Bronchial epithelial cell (primary cell): ENCODE measurements at regions not wholly inside any gene's neighbourhood (a gene's known extent, or its start where the extent isn't known, plus 50 kb on each side); places are given as distances from the start of the nearest gene placed in this dataset.

Experiments
- DNase-seq: peaks from one replicate; pipeline ENCODE4 v3.0.0-alpha.2; 2010; ENCODE audit warnings: low read depth
- FAIRE-seq: peaks from 2 replicates; lab custom pipeline; 2011; peaks lifted over from hg19 to GRCh38; lab: Jason Lieb, UNC
- H3K27me3 ChIP-seq: 2 replicates; pipeline ENCODE4 v1.5.1; 2011; ENCODE audit warnings: low read length; ENCODE audit not compliant: control insufficient read depth, insufficient read depth
- H3K36me3 ChIP-seq: 2 replicates; pipeline ENCODE4 v1.5.1; 2011; ENCODE audit warnings: low read length; ENCODE audit not compliant: control insufficient read depth, insufficient read depth
- H3K4me3 ChIP-seq: 2 replicates; pipeline ENCODE4 v1.5.1; 2011; ENCODE audit warnings: mild to moderate bottlenecking, low read depth, low read length, control low read depth
- CTCF ChIP-seq: IDR thresholded peaks from 2 replicates; pipeline ENCODE4 v1.5.1; 2011; ENCODE audit warnings: mild to moderate bottlenecking, moderate library complexity, low read length, control low read depth, inconsistent platforms; ENCODE audit not compliant: insufficient read depth, severe bottlenecking

DNA sequence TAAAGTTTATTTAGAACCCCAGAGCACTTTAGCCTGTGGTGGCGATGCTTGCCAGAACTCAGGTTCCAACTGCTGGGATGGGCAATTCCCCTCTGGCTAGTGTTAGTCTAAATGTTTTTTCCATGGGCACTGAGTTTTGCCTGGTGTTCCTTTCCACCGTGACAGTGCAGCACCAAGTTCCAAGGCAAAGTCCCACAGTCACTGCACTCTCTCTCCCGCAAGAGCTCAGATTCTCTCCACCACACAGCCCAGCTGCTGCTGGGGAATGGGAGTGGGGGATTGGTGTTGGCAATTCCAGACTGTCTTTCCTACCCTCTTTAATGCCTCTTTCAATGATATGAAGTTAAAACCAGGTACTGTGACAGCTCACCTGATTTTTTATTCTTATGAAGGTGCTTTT is 247.6 kb downstream of the ALDH8A1 start:
- no peak for DNase-seq
- no peak for TF ChIP-seq CTCF
- Histone ChIP-seq H3K4me3 (no peak overlapping the region), H3K36me3 (no peaks in the 10 kb centered on the region), H3K27me3 (peaks cover 8% of the 10 kb centered on the region)
- no peak for FAIRE-seq

DNA sequence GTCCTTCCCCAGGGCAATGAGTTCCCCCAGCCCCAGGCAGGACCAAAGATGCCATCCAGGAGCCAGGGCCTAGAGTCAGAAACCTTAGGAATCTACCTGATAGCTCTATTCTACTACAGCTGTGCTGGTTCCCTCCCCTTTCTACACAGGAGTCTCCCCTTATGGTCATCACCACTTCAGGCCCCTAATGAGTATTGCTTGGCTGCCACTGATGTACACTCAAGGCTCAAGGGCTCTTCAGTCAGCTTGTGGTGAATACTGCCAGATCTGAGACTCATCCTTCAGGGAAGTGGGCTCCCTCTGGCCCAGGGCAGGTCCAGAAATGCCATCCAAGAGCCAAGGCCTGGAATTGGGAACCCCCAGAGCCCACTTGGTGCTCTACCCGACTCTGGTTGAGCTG is 248.6 kb downstream of the ALDH8A1 start:
- no peak for DNase-seq

GRCh38 chr6:134698228-134698627 is 251.7 kb downstream of the ALDH8A1 start:
- H3K4me3 ChIP-seq = no peak overlapping the region
- FAIRE-seq (no peak), DNase-seq (no peak)
- no peaks in the 10 kb centered on the region for H3K36me3 ChIP-seq
- H3K27me3 ChIP-seq = no peaks in the 10 kb centered on the region
- no peak for TF ChIP-seq CTCF

More for the DNA sequence above, 248.6 kb downstream of the ALDH8A1 start:
- H3K4me3 ChIP-seq = no peak overlapping the region
- no peaks in the 10 kb centered on the region for H3K36me3 ChIP-seq
- no peak for TF ChIP-seq CTCF
- H3K27me3 ChIP-seq = peaks cover 7% of the 10 kb centered on the region
- no peak for FAIRE-seq

- DNase-seq (no peak), FAIRE-seq (no peak)
- TF ChIP-seq CTCF = no peak
- H3K4me3 ChIP-seq = no peak overlapping the region
- H3K27me3 ChIP-seq = peaks cover 9% of the 10 kb centered on the region
- no peaks in the 10 kb centered on the region for H3K36me3 ChIP-seq
Measured at GRCh38 chr6:134692008-134692407, 257.9 kb downstream of the ALDH8A1 start.

- Histone ChIP-seq H3K36me3 (no peaks in the 10 kb centered on the region), H3K4me3 (no peak overlapping the region), H3K27me3 (peaks cover 9% of the 10 kb centered on the region)
- FAIRE-seq (no peak), DNase-seq (no peak)
- TF ChIP-seq CTCF = no peak
Measured at GRCh38 chr6:134691180-134691579, 258.7 kb downstream of the ALDH8A1 start.

GRCh38 chr6:134690048-134690447 is 259.9 kb downstream of the ALDH8A1 start:
- no peak for DNase-seq
- no peaks in the 10 kb centered on the region for H3K36me3 ChIP-seq
- H3K4me3 ChIP-seq = no peak overlapping the region
- H3K27me3 ChIP-seq = peaks cover 9% of the 10 kb centered on the region
- TF ChIP-seq CTCF = no peak
- FAIRE-seq = no peak
